HFFc6 (cell line): ENCODE measurements at regions not wholly inside any gene's neighbourhood (a gene's known extent, or its start where the extent isn't known, plus 50 kb on each side); places are given as distances from the start of the nearest gene placed in this dataset.
A peak's percentile ranks its signal among the peaks of the same experiment; 100 is the strongest.

Experiments
- DNase-seq: peaks from one replicate; pipeline ENCODE4 v3.0.0-alpha.2; 2018
- H3K27ac Mint-ChIP-seq: 2 replicates; pipeline ENCODE4 v1.8.0; 2020; ENCODE audit warnings: mild to moderate bottlenecking, mixed read lengths
- H3K27me3 Mint-ChIP-seq: 2 replicates; pipeline ENCODE4 v1.8.0; 2021; ENCODE audit warnings: mild to moderate bottlenecking, moderate library complexity, mixed read lengths; ENCODE audit not compliant: insufficient read depth
- H3K36me3 Mint-ChIP-seq: 2 replicates; pipeline ENCODE4 v1.8.0; 2021; ENCODE audit warnings: low read depth, mixed read lengths
- H3K4me1 Mint-ChIP-seq: 2 replicates; pipeline ENCODE4 v1.8.0; 2020; ENCODE audit warnings: low read depth, mixed read lengths
- H3K4me3 Mint-ChIP-seq: 2 replicates; pipeline ENCODE4 v1.8.0; 2020; ENCODE audit warnings: mild to moderate bottlenecking, moderate library complexity, mixed read lengths
- H3K9me3 Mint-ChIP-seq: 2 replicates; pipeline ENCODE4 v1.8.0; 2020; ENCODE audit warnings: mild to moderate bottlenecking, mixed read lengths
- CTCF ChIP-seq: fragments of 200-600 bp; sonication (generic); IDR thresholded peaks from 2 replicates; pipeline ENCODE4 v1.5.0; 2021; ENCODE audit warnings: antibody characterized with exemption, mild to moderate bottlenecking

GRCh38 chr18:26757263-26758019 lies 108.1 kb downstream of the AQP4 start:
- H3K4me3 Mint-ChIP-seq, result no peak overlapping the region
- no peaks in the 10 kb centered on the region for H3K4me1 Mint-ChIP-seq
- H3K27ac Mint-ChIP-seq, result no peak overlapping the region
- H3K27me3 Mint-ChIP-seq, result peaks cover 3% of the 10 kb centered on the region; the same call in 1 of the 2 replicates
- peaks cover 27% of the 10 kb centered on the region for H3K9me3 Mint-ChIP-seq
- TF ChIP-seq CTCF, result no peak
- no peak for DNase-seq
- H3K36me3 Mint-ChIP-seq, result no peaks in the 10 kb centered on the region

DNA sequence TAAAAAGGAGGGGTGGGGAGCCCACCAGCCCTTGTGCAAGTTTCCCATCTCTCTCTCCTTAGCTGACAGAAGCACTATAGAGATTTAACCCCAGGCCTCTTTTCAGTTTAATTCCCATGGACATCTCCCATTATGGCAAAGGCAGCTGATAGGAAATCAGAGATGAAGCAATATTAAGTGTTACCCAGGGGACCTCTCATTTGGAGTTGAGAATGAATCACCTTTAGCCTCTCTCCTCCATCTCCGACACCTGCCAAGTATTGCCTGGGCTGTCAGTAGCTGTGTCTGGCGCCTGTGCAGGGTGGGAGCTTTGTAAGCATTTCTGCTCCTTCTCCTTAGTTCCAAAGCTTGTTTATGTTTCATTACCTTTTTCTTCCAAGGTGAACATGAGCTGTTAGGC lies 109.0 kb downstream of the AQP4 start:
- H3K9me3 Mint-ChIP-seq, result peaks cover 27% of the 10 kb centered on the region
- no peak overlapping the region for H3K27ac Mint-ChIP-seq
- H3K4me1 Mint-ChIP-seq, result no peaks in the 10 kb centered on the region
- no peak overlapping the region for H3K4me3 Mint-ChIP-seq
- TF ChIP-seq CTCF, result no peak
- DNase-seq, result no peak
- H3K27me3 Mint-ChIP-seq, result peaks cover 3% of the 10 kb centered on the region; the same call in 1 of the 2 replicates
- H3K36me3 Mint-ChIP-seq, result no peaks in the 10 kb centered on the region

DNA sequence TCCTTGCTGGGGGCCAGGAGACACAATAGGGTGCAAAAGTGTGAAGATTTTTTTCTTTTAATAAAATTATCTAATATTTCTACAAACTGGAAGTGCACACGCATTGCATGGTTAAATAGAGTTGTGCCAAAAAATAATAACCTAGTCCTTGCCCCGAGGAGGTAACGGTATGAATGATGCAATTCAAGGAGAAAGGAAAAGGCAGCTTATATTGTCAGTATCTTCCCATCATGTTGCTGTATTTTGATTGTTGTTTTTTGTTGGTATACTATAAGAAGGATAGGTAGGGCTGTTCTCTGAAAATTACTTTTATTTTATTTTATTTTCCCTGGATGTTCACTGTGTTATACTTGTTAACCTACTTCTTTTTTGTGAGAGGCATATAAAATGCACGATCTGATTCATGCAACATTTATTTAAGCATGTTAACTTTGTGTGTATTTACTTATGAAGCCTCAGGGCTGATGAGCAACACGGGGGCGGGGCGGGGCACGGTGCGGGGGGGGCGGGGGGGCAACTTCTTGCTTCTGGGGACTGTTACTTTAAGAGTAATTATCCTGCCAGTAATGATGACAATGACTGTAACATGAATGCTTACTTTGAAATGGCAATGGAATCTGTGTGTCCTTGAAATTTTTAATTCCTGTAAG lies 118.6 kb downstream of the AQP4 start:
- peaks cover 14% of the 10 kb centered on the region for H3K4me1 Mint-ChIP-seq
- TF ChIP-seq CTCF, result no peak
- no peaks in the 10 kb centered on the region for H3K36me3 Mint-ChIP-seq
- H3K27me3 Mint-ChIP-seq, result peaks cover 2% of the 10 kb centered on the region
- peak; percentile 20 for DNase-seq
- H3K9me3 Mint-ChIP-seq, result peaks cover 11% of the 10 kb centered on the region
- H3K27ac Mint-ChIP-seq, result no peak overlapping the region
- H3K4me3 Mint-ChIP-seq, result peak overlapping the region; percentile 15; the same call in 1 of the 2 replicates

DNA sequence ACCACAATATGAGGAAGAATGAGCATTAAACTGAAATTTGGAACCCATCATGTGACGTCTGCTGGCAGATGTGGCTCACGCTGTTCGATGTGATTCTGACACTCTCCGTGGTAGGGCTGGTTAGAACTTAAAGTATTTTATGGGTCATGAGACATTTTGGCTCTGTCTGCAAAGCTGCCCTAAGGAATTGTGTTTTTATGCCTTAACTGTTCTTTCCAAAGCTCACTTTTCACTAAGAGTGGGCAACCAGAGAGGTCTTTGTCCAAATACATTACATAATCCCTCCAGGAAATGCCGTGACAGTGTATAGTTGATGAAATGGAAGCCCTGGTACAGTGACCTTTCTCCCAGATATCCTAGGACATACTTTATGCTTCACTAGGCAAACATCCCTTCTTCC lies 119.1 kb downstream of the AQP4 start:
- H3K4me1 Mint-ChIP-seq, result peaks cover 14% of the 10 kb centered on the region
- TF ChIP-seq CTCF, result no peak
- H3K27me3 Mint-ChIP-seq, result peaks cover 2% of the 10 kb centered on the region
- H3K36me3 Mint-ChIP-seq, result no peaks in the 10 kb centered on the region
- no peak for DNase-seq
- H3K27ac Mint-ChIP-seq, result no peak overlapping the region
- H3K4me3 Mint-ChIP-seq, result peak overlapping the region; percentile 42; the same call in 1 of the 2 replicates
- H3K9me3 Mint-ChIP-seq, result peaks cover 11% of the 10 kb centered on the region

GRCh38 chr18:26745288-26746181 lies 120.0 kb downstream of the AQP4 start:
- Mint-ChIP-seq H3K4me1 (peaks cover 14% of the 10 kb centered on the region), H3K27ac (no peak overlapping the region), H3K27me3 (peaks cover 2% of the 10 kb centered on the region), H3K9me3 (peaks cover 11% of the 10 kb centered on the region), H3K36me3 (no peaks in the 10 kb centered on the region), H3K4me3 (no peak overlapping the region)
- TF ChIP-seq CTCF, result no peak
- DNase-seq, result no peak
